ENCODE measurements at regions not wholly inside any gene's neighbourhood (a gene's known extent, or its start where the extent isn't known, plus 50 kb on each side); places are given as distances from the start of the nearest gene placed in this dataset.

DNA sequence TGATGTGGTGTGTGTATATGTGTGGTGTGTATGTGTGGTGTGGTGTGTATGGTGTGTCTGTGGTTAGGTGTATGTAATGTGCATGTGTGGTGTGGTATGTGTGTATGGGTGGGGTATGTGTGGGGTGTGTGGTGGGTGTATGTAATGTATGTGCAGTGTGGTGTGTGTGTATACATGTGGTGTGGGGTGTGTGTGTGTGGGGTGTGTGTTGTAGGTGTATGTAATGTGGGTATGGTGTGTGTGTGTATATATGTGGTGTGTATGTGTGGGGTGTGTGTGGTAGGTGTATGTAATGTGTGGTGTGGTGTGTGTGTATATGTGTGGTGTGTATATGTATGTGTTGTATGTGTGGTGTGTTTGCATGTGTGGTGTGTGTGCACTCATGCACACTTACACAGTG, 84.8 kb upstream of the ID2 start (continued):
- no peak for TF ChIP-seq ZBTB7A (tag by site-specific recombination; IDR thresholded peaks at IDR 0.05; ENCODE audit: low read depth)
- no peak for TF ChIP-seq ZNF114 (tag by site-specific recombination; IDR thresholded peaks at IDR 0.05)
- TF ChIP-seq, protein P1, sequence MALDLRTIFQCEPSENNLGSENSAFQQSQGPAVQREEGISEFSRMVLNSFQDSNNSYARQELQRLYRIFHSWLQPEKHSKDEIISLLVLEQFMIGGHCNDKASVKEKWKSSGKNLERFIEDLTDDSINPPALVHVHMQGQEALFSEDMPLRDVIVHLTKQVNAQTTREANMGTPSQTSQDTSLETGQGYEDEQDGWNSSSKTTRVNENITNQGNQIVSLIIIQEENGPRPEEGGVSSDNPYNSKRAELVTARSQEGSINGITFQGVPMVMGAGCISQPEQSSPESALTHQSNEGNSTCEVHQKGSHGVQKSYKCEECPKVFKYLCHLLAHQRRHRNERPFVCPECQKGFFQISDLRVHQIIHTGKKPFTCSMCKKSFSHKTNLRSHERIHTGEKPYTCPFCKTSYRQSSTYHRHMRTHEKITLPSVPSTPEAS (tag by site-specific recombination; IDR thresholded peaks at IDR 0.05), result peak; percentile 32; the same call in 1 of the 2 replicates

DNA sequence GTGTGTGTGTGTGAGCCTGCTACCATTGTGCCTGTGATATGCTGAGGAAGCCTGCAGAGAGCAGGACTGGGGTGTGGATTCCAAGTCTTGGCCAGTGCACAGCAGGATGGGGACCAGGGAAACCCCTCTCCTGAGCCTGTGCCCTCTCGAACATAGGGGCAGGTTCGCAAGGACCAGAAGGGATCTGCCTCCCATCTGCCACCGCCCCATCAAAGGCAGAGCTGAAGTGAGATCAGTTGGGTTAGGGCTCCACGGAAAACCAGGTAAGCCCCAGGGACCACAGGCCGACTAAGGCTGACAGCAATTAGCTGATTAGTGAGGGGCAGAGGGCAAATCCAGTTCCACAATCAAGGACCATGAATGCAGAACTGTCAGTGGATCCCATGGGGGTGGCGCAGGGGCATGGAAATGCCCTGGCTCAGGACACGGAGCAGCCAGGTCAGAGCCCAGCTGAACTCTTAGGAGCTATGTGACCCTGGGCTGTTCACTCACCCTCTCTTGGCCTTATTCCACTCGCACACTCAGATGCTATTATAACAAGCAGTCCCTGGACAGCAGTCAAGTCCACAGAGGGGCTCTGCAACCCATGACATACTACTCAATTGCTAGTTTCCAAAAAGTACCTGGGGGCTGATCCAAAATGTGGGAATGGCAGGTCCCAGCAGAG, 84.2 kb upstream of the ID2 start:
- TF ChIP-seq, protein P2, sequence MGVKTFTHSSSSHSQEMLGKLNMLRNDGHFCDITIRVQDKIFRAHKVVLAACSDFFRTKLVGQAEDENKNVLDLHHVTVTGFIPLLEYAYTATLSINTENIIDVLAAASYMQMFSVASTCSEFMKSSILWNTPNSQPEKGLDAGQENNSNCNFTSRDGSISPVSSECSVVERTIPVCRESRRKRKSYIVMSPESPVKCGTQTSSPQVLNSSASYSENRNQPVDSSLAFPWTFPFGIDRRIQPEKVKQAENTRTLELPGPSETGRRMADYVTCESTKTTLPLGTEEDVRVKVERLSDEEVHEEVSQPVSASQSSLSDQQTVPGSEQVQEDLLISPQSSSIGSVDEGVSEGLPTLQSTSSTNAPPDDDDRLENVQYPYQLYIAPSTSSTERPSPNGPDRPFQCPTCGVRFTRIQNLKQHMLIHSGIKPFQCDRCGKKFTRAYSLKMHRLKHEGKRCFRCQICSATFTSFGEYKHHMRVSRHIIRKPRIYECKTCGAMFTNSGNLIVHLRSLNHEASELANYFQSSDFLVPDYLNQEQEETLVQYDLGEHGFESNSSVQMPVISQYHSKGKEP (tag by site-specific recombination; IDR thresholded peaks at IDR 0.05), result no peak
- no peak for TF ChIP-seq ZNF311 (tag by site-specific recombination; IDR thresholded peaks at IDR 0.05; ENCODE audit: borderline replicate concordance)
- TF ChIP-seq, protein P1 (tag by site-specific recombination; IDR thresholded peaks at IDR 0.05), result no peak
- no peak for TF ChIP-seq ZNF404 (tag by site-specific recombination; IDR thresholded peaks at IDR 0.05)
- TF ChIP-seq GLI2 (tag by site-specific recombination; IDR thresholded peaks at IDR 0.05; ENCODE audit: borderline replicate concordance, low read depth), result no peak
- TF ChIP-seq, protein P3, sequence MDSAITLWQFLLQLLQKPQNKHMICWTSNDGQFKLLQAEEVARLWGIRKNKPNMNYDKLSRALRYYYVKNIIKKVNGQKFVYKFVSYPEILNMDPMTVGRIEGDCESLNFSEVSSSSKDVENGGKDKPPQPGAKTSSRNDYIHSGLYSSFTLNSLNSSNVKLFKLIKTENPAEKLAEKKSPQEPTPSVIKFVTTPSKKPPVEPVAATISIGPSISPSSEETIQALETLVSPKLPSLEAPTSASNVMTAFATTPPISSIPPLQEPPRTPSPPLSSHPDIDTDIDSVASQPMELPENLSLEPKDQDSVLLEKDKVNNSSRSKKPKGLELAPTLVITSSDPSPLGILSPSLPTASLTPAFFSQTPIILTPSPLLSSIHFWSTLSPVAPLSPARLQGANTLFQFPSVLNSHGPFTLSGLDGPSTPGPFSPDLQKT (IDR thresholded peaks at IDR 0.05; ENCODE audit: borderline replicate concordance, low read depth, low read length), result no peak
- TF ChIP-seq, protein P4, sequence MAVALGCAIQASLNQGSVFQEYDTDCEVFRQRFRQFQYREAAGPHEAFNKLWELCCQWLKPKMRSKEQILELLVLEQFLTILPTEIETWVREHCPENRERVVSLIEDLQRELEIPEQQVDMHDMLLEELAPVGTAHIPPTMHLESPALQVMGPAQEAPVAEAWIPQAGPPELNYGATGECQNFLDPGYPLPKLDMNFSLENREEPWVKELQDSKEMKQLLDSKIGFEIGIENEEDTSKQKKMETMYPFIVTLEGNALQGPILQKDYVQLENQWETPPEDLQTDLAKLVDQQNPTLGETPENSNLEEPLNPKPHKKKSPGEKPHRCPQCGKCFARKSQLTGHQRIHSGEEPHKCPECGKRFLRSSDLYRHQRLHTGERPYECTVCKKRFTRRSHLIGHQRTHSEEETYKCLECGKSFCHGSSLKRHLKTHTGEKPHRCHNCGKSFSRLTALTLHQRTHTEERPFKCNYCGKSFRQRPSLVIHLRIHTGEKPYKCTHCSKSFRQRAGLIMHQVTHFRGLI (tag by site-specific recombination; IDR thresholded peaks at IDR 0.05), result no peak
- TF ChIP-seq ZSCAN16 (tag by site-specific recombination; IDR thresholded peaks at IDR 0.05), result no peak
- TF ChIP-seq ZNF174 (tag by site-specific recombination; IDR thresholded peaks at IDR 0.05), result no peak
- ChIA-PET POLR2A (no interaction called here), CTCF (no interaction called here)
- no peaks in the 10 kb centered on the region for H3K36me3 ChIP-seq (ENCODE audit: control insufficient read depth in 2 of 2, insufficient read depth in 1 of 2, low read length in 2 of 2)
- H3K4me1 ChIP-seq (ENCODE audit: control insufficient read depth, insufficient read depth, low read length), result no peaks in the 10 kb centered on the region
- no peaks in the 10 kb centered on the region for H3K9me3 ChIP-seq (ENCODE audit: control insufficient read depth, insufficient read depth, low read depth, low read length)
- no peak overlapping the region for H3K4me3 ChIP-seq (ENCODE audit: low read depth, low read length)
- H3K27ac ChIP-seq (ENCODE audit: extremely low read depth, low read depth, low read length), result no peak overlapping the region

DNA sequence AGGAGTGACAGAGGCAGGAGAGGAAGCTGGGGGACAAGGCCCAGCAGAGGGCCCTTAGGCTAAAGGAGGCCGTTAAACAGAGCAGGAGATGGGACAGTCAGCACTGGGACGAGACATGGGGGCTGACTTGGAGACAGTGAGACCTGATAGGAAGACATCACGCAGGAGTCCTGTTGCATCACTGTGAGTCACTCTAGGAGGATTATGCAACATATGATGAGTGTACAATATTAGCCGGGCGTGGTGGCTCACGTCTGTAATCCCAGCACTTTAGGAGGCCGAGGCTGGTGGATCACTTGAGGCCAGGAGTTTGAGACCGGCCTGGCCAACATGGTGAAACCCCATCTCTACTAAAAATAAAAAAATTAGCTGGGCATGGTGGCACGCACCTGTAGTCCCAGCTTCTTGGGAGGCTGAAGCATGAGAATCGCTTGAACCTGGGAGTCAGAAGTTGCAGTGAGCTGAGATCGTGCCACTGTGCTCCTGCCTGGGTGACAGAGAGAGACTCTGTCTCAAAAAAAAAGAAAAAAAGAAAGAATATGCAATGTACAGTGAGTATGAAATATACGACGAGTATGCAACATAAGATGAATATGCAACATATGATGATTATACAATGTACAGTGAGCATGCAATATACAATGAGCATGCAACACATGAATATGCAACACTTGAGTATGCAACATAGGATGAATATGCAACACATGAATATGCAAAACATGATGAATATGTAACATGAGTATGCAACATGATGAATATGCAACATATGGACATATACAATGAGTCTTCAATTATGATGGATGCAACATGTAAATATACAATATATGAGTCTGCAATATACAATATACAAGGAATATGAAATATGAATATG, 83.3 kb upstream of the ID2 start:
- H3K27ac ChIP-seq (ENCODE audit: extremely low read depth, low read depth, low read length), result no peak overlapping the region
- TF ChIP-seq ZNF629 (tag by site-specific recombination; IDR thresholded peaks at IDR 0.05), result peak; percentile 69
- TF ChIP-seq ZNF341 (tag by site-specific recombination; IDR thresholded peaks at IDR 0.05; ENCODE audit: low read depth), result no peak
- TF ChIP-seq ZNF624 (tag by site-specific recombination; IDR thresholded peaks at IDR 0.05), result no peak
- peak; percentile 88 for TF ChIP-seq SCRT2 (tag by site-specific recombination; IDR thresholded peaks at IDR 0.05)
- TF ChIP-seq ZNF623 (tag by site-specific recombination; IDR thresholded peaks at IDR 0.05), result no peak
- TF ChIP-seq, protein P5, sequence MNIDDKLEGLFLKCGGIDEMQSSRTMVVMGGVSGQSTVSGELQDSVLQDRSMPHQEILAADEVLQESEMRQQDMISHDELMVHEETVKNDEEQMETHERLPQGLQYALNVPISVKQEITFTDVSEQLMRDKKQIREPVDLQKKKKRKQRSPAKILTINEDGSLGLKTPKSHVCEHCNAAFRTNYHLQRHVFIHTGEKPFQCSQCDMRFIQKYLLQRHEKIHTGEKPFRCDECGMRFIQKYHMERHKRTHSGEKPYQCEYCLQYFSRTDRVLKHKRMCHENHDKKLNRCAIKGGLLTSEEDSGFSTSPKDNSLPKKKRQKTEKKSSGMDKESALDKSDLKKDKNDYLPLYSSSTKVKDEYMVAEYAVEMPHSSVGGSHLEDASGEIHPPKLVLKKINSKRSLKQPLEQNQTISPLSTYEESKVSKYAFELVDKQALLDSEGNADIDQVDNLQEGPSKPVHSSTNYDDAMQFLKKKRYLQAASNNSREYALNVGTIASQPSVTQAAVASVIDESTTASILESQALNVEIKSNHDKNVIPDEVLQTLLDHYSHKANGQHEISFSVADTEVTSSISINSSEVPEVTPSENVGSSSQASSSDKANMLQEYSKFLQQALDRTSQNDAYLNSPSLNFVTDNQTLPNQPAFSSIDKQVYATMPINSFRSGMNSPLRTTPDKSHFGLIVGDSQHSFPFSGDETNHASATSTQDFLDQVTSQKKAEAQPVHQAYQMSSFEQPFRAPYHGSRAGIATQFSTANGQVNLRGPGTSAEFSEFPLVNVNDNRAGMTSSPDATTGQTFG (tag by site-specific recombination; IDR thresholded peaks at IDR 0.05; ENCODE audit: borderline replicate concordance), result 0 out of 2 replicates have a peak, but pooled peaks have one; percentile 27
- TF ChIP-seq, protein P1 (tag by site-specific recombination; IDR thresholded peaks at IDR 0.05), result no peak
- TF ChIP-seq ZSCAN16 (tag by site-specific recombination; IDR thresholded peaks at IDR 0.05), result no peak
- TF ChIP-seq GLI2 (tag by site-specific recombination; IDR thresholded peaks at IDR 0.05; ENCODE audit: borderline replicate concordance, low read depth), result no peak
- TF ChIP-seq ZNF184 (tag by site-specific recombination; IDR thresholded peaks at IDR 0.05), result 0 out of 2 replicates have a peak, but pooled peaks have one; percentile 49

More for the DNA sequence above, 83.3 kb upstream of the ID2 start:
- Histone ChIP-seq H3K4me3 (ENCODE audit: low read depth, low read length) (no peak overlapping the region), H3K9me3 (ENCODE audit: control insufficient read depth, insufficient read depth, low read depth, low read length) (no peaks in the 10 kb centered on the region), H3K36me3 (ENCODE audit: control insufficient read depth in 2 of 2, insufficient read depth in 1 of 2, low read length in 2 of 2) (no peaks in the 10 kb centered on the region), H3K4me1 (ENCODE audit: control insufficient read depth, insufficient read depth, low read length) (no peaks in the 10 kb centered on the region)
- ChIA-PET CTCF (no interaction called here), POLR2A (no interaction called here)
